Endothelial cell of umbilical vein (primary cell): ENCODE measurements at regions not wholly inside any gene's neighbourhood (a gene's known extent, or its start where the extent isn't known, plus 50 kb on each side); places are given as distances from the start of the nearest gene placed in this dataset.

ENCODE experiments used
- BruUV-seq: library from RNA; stranded (reverse); fragments of 400-500 nt; replicated peaks from 2 replicates; lab custom pipeline; 2021; lab: Mats Ljungman, UMichigan
- CTCF ChIA-PET: fragments of 300-600, 350-600 bp; sonication (Branson Sonifier 250); formaldehyde crosslinking; loops from one replicate; lab custom pipeline; 2021; ENCODE audit warnings: antibody characterized with exemption, inconsistent platforms; lab: Charles Lee
- POLR2A ChIA-PET: fragments of 300-600, 350-600 bp; sonication (Branson Sonifier 250); formaldehyde crosslinking; loops from one replicate; lab custom pipeline; 2021; ENCODE audit warnings: antibody characterized with exemption, inconsistent platforms; lab: Charles Lee
- DNase-seq: peaks from one replicate; pipeline ENCODE4 v3.0.0-alpha.2; 2011; ENCODE audit warnings: low read depth, low spot score
- FAIRE-seq: peaks from 2 replicates; lab custom pipeline; 2011; peaks lifted over from hg19 to GRCh38; lab: Jason Lieb, UNC
- H2AFZ ChIP-seq: 2 replicates; pipeline ENCODE4 v1.6.0; 2012; ENCODE audit warnings: low read depth, low read length, control low read depth, inconsistent platforms
- H3K27ac ChIP-seq: 2 replicates; pipeline ENCODE4 v1.5.1; 2011; ENCODE audit warnings: low read depth, mild to moderate bottlenecking, control low read depth, low read length, moderate library complexity; ENCODE audit not compliant: insufficient read depth
- H3K27me3 ChIP-seq, 2 experiments: 2 replicates each; pipeline versions ENCODE4 v1.6.0 to v1.6.1; 2011; ENCODE audit warnings: low read length in 2 of 2, mixed read lengths in 1 of 2; ENCODE audit not compliant: control insufficient read depth in 2 of 2, insufficient read depth in 2 of 2
- H3K36me3 ChIP-seq, 2 experiments: 2 replicates in 1 of 2; 3 replicates in 1 of 2; pipeline ENCODE4 v1.5.1; 2011; ENCODE audit warnings: low read length in 2 of 2, mild to moderate bottlenecking in 1 of 2, moderate library complexity in 1 of 2; ENCODE audit not compliant: control insufficient read depth in 2 of 2, insufficient read depth in 2 of 2; ENCODE audit errors: extremely low read depth in 1 of 2
- H3K4me1 ChIP-seq: 3 replicates; pipeline ENCODE4 v1.5.1; 2011; ENCODE audit warnings: mild to moderate bottlenecking, low read length; ENCODE audit not compliant: control insufficient read depth, insufficient read depth; ENCODE audit errors: extremely low read depth
- H3K4me2 ChIP-seq: 2 replicates; pipeline ENCODE4 v1.6.1; 2011; ENCODE audit warnings: low read length, control low read depth, mixed read lengths; ENCODE audit not compliant: insufficient read depth
- H3K4me3 ChIP-seq, 3 experiments: fragments of 200-600 bp in 1 of 3; sonication (generic), shearing (Covaris generic) in 1 of 3; replicated peaks in 1 of 3; 2 replicates each; pipeline ENCODE4 v1.5.1; 2011 to 2016; ENCODE audit warnings: control low read depth in 3 of 3, low read length in 3 of 3, mild to moderate bottlenecking in 2 of 3, inconsistent platforms in 1 of 3, low read depth in 1 of 3, moderate library complexity in 1 of 3; ENCODE audit not compliant: insufficient read depth in 1 of 3
- H3K79me2 ChIP-seq: 2 replicates; pipeline ENCODE4 v1.6.0; 2012; ENCODE audit warnings: low read length, inconsistent platforms; ENCODE audit not compliant: control insufficient read depth, insufficient read depth
- H3K9ac ChIP-seq: replicated peaks from 2 replicates; pipeline ENCODE3; 2011; ENCODE audit warnings: low read length, control low read depth; ENCODE audit not compliant: insufficient read depth; ENCODE audit errors: extremely low read depth
- H3K9me1 ChIP-seq: replicated peaks from 3 replicates; pipeline ENCODE4 v1.6.0; 2011; ENCODE audit warnings: mild to moderate bottlenecking, low read length; ENCODE audit not compliant: control insufficient read depth, insufficient read depth; ENCODE audit errors: extremely low read depth
- H3K9me3 ChIP-seq: replicated peaks from 2 replicates; pipeline ENCODE4 v1.5.1; 2012; ENCODE audit warnings: low read length, inconsistent platforms; ENCODE audit not compliant: control insufficient read depth, insufficient read depth
- H4K20me1 ChIP-seq: replicated peaks from 2 replicates; pipeline ENCODE3; 2011; ENCODE audit warnings: mild to moderate bottlenecking, low read length; ENCODE audit not compliant: control insufficient read depth, insufficient read depth; ENCODE audit errors: extremely low read depth
- CTCF ChIP-seq, 2 donors: IDR thresholded peaks; 1 replicate in 1 of 2; 2 replicates in 1 of 2; pipeline ENCODE4 v1.5.1; 2011; ENCODE audit warnings: low read length in 2 of 2, mild to moderate bottlenecking in 2 of 2, moderate library complexity in 2 of 2, control low read depth in 1 of 2, inconsistent platforms in 1 of 2, low read depth in 1 of 2; ENCODE audit not compliant: insufficient read depth in 1 of 2; ENCODE audit errors: extremely low read depth in 1 of 2
- EZH2 ChIP-seq: IDR thresholded peaks from 2 replicates; pipeline ENCODE4 v1.6.1; 2012; ENCODE audit warnings: borderline replicate concordance, low read depth, mild to moderate bottlenecking, moderate library complexity, low read length, inconsistent platforms; ENCODE audit not compliant: severe bottlenecking
- FOS ChIP-seq: IDR thresholded peaks from 2 replicates; pipeline ENCODE4 v1.6.1; 2011; ENCODE audit warnings: mild to moderate bottlenecking, low read length, moderate library complexity, borderline replicate concordance; ENCODE audit not compliant: insufficient read depth
- GATA2 ChIP-seq: IDR thresholded peaks from 2 replicates; pipeline ENCODE4 v1.7.0; 2011; ENCODE audit warnings: low read depth, mild to moderate bottlenecking, moderate library complexity, mixed read lengths, low read length; ENCODE audit not compliant: insufficient read length, insufficient read depth
- JUN ChIP-seq: IDR thresholded peaks from 2 replicates; pipeline ENCODE4 v1.6.1; 2011; ENCODE audit warnings: borderline replicate concordance, low read depth; ENCODE audit not compliant: insufficient read length, insufficient read depth
- MYC ChIP-seq: IDR thresholded peaks from one replicate; pipeline ENCODE4 v1.6.1; 2011; ENCODE audit warnings: mild to moderate bottlenecking, low read depth, low read length
- POLR2A ChIP-seq: IDR thresholded peaks from 2 replicates; pipeline ENCODE4 v1.6.1; 2012; ENCODE audit warnings: low read depth, mild to moderate bottlenecking, control low read depth, low read length
- POLR2AphosphoS5 ChIP-seq: IDR thresholded peaks from 2 replicates; pipeline ENCODE4 v1.6.1; 2012; ENCODE audit warnings: low read depth, mild to moderate bottlenecking, control low read depth, low read length, moderate library complexity; ENCODE audit not compliant: insufficient read depth
- dilution Hi-C: fragments of 300-500 bp; cut with MboI; formaldehyde crosslinking; loops from one replicate; pipeline ENCODE4 v1.15.0; 2019; ENCODE audit warnings: low sequenced_read_pairs; ENCODE audit not compliant: extremely low pct_ligation_motif_present
- intact Hi-C: fragments of 100-400 bp; cut with micrococcal nuclease; formaldehyde crosslinking; loops from one replicate; pipeline ENCODE4 v1.10.0; 2022
- TF ChIP-seq, protein P1 (sequence below): IDR thresholded peaks from 2 replicates; pipeline ENCODE4 v1.6.1; 2011; ENCODE audit not compliant: insufficient read depth, insufficient read length

- FAIRE-seq (no peak), DNase-seq (no peak)
- Histone ChIP-seq H3K4me1 (no peaks in the 10 kb centered on the region), H3K9me1 (no peaks in the 10 kb centered on the region), H3K36me3 (no peaks in the 10 kb centered on the region), H3K79me2 (no peaks in the 10 kb centered on the region), H3K27ac (no peak overlapping the region), H3K4me2 (no peak overlapping the region), H3K9ac (no peak overlapping the region), H4K20me1 (no peaks in the 10 kb centered on the region), H3K27me3 (peaks cover 12 to 16% of the 10 kb centered on the region in 2 experiments), H3K9me3 (no peaks in the 10 kb centered on the region), H2AFZ (no peak overlapping the region), H3K4me3 (no peak overlapping the region)
- POLR2A ChIA-PET: no interaction called here
- BruUV-seq: no TSS peak
- dilution Hi-C loops (no loop called here), intact Hi-C loops (no loop called here)
- no peak for TF ChIP-seq POLR2A
- CTCF ChIA-PET: interaction anchor here (1.2 kb wide), 1 partner anchor 201 kb away, joined by 3 read pairs; no protein-coding TSS in a partner anchor
Observed at GRCh38 chr13:60230593-60230992, 66.9 kb upstream of the DIAPH3 start.

GRCh38 chr13:60242043-60242595, 78.4 kb upstream of the DIAPH3 start:
- no peaks in the 10 kb centered on the region for H4K20me1 ChIP-seq
- dilution Hi-C loops (no loop called here), intact Hi-C loops (no loop called here)
- no peaks in the 10 kb centered on the region for H3K9me1 ChIP-seq
- no peaks in the 10 kb centered on the region for H3K4me1 ChIP-seq
- TF ChIP-seq GATA2: no peak
- no peak for TF ChIP-seq POLR2AphosphoS5
- TF ChIP-seq JUN: no peak
- TF ChIP-seq POLR2A: no peak
- no peak for TF ChIP-seq FOS
- TF ChIP-seq EZH2: no peak
- TF ChIP-seq, protein P1, sequence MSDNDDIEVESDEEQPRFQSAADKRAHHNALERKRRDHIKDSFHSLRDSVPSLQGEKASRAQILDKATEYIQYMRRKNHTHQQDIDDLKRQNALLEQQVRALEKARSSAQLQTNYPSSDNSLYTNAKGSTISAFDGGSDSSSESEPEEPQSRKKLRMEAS: no peak
- TF ChIP-seq CTCF (IDR thresholded peaks at IDR 0.05; ENCODE audit: extremely low read depth in 1 of 2, insufficient read depth in 1 of 2, low read depth in 1 of 2, low read length in 2 of 2): no peak
- no peak for TF ChIP-seq MYC
- no peaks in the 10 kb centered on the region for H3K36me3 ChIP-seq
- no peak overlapping the region for H3K27ac ChIP-seq
- no peak overlapping the region for H3K9ac ChIP-seq
- peaks cover 5 to 6% of the 10 kb centered on the region in 2 experiments for H3K27me3 ChIP-seq
- ChIA-PET POLR2A (no interaction called here), CTCF (no interaction called here)
- no peak overlapping the region for H3K4me2 ChIP-seq
- DNase-seq (no peak), FAIRE-seq (no peak)
- no peak overlapping the region for H3K4me3 ChIP-seq
- no peaks in the 10 kb centered on the region for H3K79me2 ChIP-seq
- no TSS peak for BruUV-seq
- no peaks in the 10 kb centered on the region for H3K9me3 ChIP-seq
- no peak overlapping the region for H2AFZ ChIP-seq
